ENCODE measurements at regions not wholly inside any gene's neighbourhood (a gene's known extent, or its start where the extent isn't known, plus 50 kb on each side); places are given as distances from the start of the nearest gene placed in this dataset.

DNA sequence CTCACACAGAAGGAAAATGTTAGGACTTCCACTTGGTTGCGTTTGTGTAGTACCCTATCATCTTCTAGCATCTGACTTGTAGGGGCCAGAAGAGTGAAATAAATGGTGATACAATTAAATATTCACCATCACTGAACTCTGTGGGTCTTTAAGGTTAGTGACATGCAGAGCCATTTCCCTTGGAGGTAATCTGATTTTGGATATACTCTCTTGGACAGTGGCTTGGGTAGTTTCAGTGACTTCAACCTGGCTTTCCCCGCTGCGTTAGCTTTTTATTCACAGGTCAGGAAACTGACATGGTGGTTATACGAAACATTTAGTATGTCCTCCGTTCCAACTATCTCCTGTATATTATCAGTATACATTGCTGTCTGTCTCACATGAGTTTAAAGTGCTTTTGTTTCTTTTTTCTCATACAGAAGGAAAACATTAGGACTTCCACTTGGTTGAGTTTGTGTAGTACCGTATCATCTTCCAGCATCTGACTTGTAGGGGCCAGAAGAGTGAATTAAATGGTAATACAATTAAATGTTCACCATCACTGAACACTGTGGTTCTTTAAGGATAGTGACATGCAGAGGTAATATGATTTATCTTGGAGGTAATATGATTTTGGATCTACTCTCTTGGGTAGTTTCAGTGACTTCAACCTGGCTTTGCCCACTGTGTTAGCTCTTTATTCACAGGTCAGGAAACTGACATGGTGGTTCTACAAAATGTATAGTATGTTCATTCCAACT is 883.6 kb downstream of the TAF11L14 start (continued):
- no peak for TF ChIP-seq POLR2AphosphoS5 (IDR thresholded peaks at IDR 0.05; ENCODE audit: low read depth)
- TF ChIP-seq, protein P1, sequence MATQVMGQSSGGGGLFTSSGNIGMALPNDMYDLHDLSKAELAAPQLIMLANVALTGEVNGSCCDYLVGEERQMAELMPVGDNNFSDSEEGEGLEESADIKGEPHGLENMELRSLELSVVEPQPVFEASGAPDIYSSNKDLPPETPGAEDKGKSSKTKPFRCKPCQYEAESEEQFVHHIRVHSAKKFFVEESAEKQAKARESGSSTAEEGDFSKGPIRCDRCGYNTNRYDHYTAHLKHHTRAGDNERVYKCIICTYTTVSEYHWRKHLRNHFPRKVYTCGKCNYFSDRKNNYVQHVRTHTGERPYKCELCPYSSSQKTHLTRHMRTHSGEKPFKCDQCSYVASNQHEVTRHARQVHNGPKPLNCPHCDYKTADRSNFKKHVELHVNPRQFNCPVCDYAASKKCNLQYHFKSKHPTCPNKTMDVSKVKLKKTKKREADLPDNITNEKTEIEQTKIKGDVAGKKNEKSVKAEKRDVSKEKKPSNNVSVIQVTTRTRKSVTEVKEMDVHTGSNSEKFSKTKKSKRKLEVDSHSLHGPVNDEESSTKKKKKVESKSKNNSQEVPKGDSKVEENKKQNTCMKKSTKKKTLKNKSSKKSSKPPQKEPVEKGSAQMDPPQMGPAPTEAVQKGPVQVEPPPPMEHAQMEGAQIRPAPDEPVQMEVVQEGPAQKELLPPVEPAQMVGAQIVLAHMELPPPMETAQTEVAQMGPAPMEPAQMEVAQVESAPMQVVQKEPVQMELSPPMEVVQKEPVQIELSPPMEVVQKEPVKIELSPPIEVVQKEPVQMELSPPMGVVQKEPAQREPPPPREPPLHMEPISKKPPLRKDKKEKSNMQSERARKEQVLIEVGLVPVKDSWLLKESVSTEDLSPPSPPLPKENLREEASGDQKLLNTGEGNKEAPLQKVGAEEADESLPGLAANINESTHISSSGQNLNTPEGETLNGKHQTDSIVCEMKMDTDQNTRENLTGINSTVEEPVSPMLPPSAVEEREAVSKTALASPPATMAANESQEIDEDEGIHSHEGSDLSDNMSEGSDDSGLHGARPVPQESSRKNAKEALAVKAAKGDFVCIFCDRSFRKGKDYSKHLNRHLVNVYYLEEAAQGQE (IDR thresholded peaks at IDR 0.05; ENCODE audit: unreplicated experiment) = no peak

DNA sequence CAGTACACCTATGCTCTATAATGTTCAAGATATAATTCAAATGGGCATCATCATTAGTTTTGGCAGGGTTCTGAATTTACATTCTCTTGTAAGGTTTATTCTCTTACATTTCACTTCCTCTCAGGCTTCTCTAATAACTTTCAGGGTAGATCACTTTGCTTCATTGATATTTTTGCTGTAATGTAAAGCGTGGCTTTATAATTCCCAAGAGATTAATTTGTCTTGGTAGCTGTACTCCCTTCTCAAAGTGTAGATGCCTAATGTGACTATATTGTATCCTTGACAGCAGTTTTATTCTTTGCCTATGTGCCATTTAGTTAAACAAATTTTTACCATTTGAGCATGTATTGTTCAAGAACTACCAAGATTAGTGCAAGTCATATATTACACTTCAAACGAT is 889.1 kb downstream of the TAF11L14 start:
- H4K20me1 ChIP-seq (replicated peaks; ENCODE audit: insufficient read depth) = no peaks in the 10 kb centered on the region
- DNase-seq (ENCODE audit: low spot score) = no peak
- H3K4me3 Mint-ChIP-seq = no peak overlapping the region

More for the DNA sequence above, 889.1 kb downstream of the TAF11L14 start:
- no peak overlapping the region for H3K27ac Mint-ChIP-seq
- no peaks in the 10 kb centered on the region for H3K36me3 Mint-ChIP-seq (ENCODE audit: low read depth)
- Histone ChIP-seq H3K9me2 (ENCODE audit: insufficient read depth) (peaks cover 11% of the 10 kb centered on the region), H3F3A (replicated peaks; ENCODE audit: low read depth) (no peaks in the 10 kb centered on the region), H3K36me3 (ENCODE audit: insufficient read depth) (no peaks in the 10 kb centered on the region), H3K79me2 (replicated peaks; ENCODE audit: insufficient read depth) (no peaks in the 10 kb centered on the region), H3K4me1 (ENCODE audit: insufficient read depth) (no peaks in the 10 kb centered on the region), H3K27me3 (ENCODE audit: insufficient read depth) (no peaks in the 10 kb centered on the region), H3K4me2 (no peak overlapping the region), H3K4me3 (no peak overlapping the region), H3K27ac (ENCODE audit: low read depth) (no peak overlapping the region), H2AFZ (no peak overlapping the region)
- no peaks in the 10 kb centered on the region; the same call in 1 of the 3 replicates for H3K9me3 Mint-ChIP-seq
- H3K27me3 Mint-ChIP-seq (ENCODE audit: insufficient read depth, low read depth, poor library complexity) = no peaks in the 10 kb centered on the region
- H3K4me1 Mint-ChIP-seq = no peaks in the 10 kb centered on the region
- ATAC-seq = no peak
- TF ChIP-seq, protein P2, sequence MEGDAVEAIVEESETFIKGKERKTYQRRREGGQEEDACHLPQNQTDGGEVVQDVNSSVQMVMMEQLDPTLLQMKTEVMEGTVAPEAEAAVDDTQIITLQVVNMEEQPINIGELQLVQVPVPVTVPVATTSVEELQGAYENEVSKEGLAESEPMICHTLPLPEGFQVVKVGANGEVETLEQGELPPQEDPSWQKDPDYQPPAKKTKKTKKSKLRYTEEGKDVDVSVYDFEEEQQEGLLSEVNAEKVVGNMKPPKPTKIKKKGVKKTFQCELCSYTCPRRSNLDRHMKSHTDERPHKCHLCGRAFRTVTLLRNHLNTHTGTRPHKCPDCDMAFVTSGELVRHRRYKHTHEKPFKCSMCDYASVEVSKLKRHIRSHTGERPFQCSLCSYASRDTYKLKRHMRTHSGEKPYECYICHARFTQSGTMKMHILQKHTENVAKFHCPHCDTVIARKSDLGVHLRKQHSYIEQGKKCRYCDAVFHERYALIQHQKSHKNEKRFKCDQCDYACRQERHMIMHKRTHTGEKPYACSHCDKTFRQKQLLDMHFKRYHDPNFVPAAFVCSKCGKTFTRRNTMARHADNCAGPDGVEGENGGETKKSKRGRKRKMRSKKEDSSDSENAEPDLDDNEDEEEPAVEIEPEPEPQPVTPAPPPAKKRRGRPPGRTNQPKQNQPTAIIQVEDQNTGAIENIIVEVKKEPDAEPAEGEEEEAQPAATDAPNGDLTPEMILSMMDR (conservative IDR thresholded peaks at IDR 0.05; ENCODE audit: low read depth in 2 of 2) = no peak
- TF ChIP-seq, protein P1 (IDR thresholded peaks at IDR 0.05; ENCODE audit: unreplicated experiment) = no peak
- TF ChIP-seq, protein P3, sequence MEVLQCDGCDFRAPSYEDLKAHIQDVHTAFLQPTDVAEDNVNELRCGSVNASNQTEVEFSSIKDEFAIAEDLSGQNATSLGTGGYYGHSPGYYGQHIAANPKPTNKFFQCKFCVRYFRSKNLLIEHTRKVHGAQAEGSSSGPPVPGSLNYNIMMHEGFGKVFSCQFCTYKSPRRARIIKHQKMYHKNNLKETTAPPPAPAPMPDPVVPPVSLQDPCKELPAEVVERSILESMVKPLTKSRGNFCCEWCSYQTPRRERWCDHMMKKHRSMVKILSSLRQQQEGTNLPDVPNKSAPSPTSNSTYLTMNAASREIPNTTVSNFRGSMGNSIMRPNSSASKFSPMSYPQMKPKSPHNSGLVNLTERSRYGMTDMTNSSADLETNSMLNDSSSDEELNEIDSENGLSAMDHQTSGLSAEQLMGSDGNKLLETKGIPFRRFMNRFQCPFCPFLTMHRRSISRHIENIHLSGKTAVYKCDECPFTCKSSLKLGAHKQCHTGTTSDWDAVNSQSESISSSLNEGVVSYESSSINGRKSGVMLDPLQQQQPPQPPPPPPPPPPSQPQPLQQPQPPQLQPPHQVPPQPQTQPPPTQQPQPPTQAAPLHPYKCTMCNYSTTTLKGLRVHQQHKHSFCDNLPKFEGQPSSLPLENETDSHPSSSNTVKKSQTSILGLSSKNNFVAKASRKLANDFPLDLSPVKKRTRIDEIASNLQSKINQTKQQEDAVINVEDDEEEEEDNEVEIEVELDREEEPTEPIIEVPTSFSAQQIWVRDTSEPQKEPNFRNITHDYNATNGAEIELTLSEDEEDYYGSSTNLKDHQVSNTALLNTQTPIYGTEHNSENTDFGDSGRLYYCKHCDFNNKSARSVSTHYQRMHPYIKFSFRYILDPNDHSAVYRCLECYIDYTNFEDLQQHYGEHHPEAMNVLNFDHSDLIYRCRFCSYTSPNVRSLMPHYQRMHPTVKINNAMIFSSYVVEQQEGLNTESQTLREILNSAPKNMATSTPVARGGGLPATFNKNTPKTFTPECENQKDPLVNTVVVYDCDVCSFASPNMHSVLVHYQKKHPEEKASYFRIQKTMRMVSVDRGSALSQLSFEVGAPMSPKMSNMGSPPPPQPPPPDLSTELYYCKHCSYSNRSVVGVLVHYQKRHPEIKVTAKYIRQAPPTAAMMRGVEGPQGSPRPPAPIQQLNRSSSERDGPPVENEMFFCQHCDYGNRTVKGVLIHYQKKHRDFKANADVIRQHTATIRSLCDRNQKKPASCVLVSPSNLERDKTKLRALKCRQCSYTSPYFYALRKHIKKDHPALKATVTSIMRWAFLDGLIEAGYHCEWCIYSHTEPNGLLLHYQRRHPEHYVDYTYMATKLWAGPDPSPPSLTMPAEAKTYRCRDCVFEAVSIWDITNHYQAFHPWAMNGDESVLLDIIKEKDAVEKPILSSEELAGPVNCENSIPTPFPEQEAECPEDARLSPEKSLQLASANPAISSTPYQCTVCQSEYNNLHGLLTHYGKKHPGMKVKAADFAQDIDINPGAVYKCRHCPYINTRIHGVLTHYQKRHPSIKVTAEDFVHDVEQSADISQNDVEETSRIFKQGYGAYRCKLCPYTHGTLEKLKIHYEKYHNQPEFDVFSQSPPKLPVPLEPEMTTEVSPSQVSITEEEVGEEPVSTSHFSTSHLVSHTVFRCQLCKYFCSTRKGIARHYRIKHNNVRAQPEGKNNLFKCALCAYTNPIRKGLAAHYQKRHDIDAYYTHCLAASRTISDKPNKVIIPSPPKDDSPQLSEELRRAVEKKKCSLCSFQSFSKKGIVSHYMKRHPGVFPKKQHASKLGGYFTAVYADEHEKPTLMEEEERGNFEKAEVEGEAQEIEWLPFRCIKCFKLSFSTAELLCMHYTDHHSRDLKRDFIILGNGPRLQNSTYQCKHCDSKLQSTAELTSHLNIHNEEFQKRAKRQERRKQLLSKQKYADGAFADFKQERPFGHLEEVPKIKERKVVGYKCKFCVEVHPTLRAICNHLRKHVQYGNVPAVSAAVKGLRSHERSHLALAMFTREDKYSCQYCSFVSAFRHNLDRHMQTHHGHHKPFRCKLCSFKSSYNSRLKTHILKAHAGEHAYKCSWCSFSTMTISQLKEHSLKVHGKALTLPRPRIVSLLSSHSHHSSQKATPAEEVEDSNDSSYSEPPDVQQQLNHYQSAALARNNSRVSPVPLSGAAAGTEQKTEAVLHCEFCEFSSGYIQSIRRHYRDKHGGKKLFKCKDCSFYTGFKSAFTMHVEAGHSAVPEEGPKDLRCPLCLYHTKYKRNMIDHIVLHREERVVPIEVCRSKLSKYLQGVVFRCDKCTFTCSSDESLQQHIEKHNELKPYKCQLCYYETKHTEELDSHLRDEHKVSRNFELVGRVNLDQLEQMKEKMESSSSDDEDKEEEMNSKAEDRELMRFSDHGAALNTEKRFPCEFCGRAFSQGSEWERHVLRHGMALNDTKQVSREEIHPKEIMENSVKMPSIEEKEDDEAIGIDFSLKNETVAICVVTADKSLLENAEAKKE (CRISPR knock-in tag; IDR thresholded peaks at IDR 0.05) = no peak
- TF ChIP-seq CREB1 (CRISPR knock-in tag; IDR thresholded peaks at IDR 0.05; ENCODE audit: low read depth) (no peak), ZNF114 (CRISPR knock-in tag; IDR thresholded peaks at IDR 0.05) (no peak), EZH2 (IDR thresholded peaks at IDR 0.05; ENCODE audit: low read depth, unreplicated experiment) (no peak), ZNF331 (CRISPR knock-in tag; IDR thresholded peaks at IDR 0.05; ENCODE audit: low read depth) (no peak)
